ENCODE measurements at regions not wholly inside any gene's neighbourhood (a gene's known extent, or its start where the extent isn't known, plus 50 kb on each side); places are given as distances from the start of the nearest gene placed in this dataset.

DNA sequence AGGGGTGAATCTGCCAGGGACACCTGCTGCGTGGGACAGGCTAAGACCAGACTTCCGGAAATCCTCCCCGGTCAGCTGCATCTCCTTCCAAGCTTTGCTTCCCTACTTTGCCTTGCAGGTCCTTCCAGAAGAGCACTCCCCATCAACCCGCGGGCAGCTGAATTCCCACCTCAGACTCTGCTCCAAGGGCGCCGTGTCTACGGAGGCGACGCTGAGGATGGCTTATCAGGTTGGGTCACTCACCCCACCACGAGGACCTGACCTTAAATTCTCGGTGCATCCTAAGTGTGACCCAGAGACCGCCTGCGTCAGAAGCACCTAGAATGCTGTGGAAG is 78.9 kb upstream of the KMT2C start:
- Mint-ChIP-seq H3K4me3 (ENCODE audit: unreplicated experiment) (no peak overlapping the region), H3K4me1 (ENCODE audit: low read depth, unreplicated experiment) (no peaks in the 10 kb centered on the region), H3K27ac (ENCODE audit: unreplicated experiment) (no peak overlapping the region), H3K36me3 (ENCODE audit: low read depth, unreplicated experiment) (no peaks in the 10 kb centered on the region), H3K27me3 (ENCODE audit: low read depth, unreplicated experiment) (peaks cover 5% of the 10 kb centered on the region), H3K9me3 (ENCODE audit: unreplicated experiment) (peaks cover 4% of the 10 kb centered on the region)
- Histone ChIP-seq H3K4me3 (ENCODE audit: insufficient read depth, low read depth, low read length) (no peak overlapping the region), H3K9me3 (ENCODE audit: insufficient read depth, low read depth, low read length) (no peaks in the 10 kb centered on the region), H3K36me3 (ENCODE audit: insufficient read depth, low read length) (no peaks in the 10 kb centered on the region), H3K27me3 (ENCODE audit: insufficient read depth, low read length) (no peaks in the 10 kb centered on the region), H3K4me2 (ENCODE audit: low read length) (no peak overlapping the region), H3K79me2 (ENCODE audit: insufficient read depth, low read length) (no peaks in the 10 kb centered on the region), H4K20me1 (ENCODE audit: insufficient read depth, low read length) (no peaks in the 10 kb centered on the region), H2AFZ (ENCODE audit: low read depth, low read length) (no peak overlapping the region), H3K9ac (ENCODE audit: low read length) (no peak overlapping the region), H3K4me1 (ENCODE audit: insufficient read depth, low read length) (no peaks in the 10 kb centered on the region), H3K27ac (ENCODE audit: low read depth, low read length) (no peak overlapping the region)
- no peak for DNase-seq (ENCODE audit: low read depth)
- TF ChIP-seq, protein P1, sequence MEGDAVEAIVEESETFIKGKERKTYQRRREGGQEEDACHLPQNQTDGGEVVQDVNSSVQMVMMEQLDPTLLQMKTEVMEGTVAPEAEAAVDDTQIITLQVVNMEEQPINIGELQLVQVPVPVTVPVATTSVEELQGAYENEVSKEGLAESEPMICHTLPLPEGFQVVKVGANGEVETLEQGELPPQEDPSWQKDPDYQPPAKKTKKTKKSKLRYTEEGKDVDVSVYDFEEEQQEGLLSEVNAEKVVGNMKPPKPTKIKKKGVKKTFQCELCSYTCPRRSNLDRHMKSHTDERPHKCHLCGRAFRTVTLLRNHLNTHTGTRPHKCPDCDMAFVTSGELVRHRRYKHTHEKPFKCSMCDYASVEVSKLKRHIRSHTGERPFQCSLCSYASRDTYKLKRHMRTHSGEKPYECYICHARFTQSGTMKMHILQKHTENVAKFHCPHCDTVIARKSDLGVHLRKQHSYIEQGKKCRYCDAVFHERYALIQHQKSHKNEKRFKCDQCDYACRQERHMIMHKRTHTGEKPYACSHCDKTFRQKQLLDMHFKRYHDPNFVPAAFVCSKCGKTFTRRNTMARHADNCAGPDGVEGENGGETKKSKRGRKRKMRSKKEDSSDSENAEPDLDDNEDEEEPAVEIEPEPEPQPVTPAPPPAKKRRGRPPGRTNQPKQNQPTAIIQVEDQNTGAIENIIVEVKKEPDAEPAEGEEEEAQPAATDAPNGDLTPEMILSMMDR (IDR thresholded peaks at IDR 0.05; ENCODE audit: insufficient read depth, low read depth, low read length) = no peak
- no peak for TF ChIP-seq EZH2 (IDR thresholded peaks at IDR 0.05; ENCODE audit: insufficient read depth, low read length)
- FAIRE-seq = no peak

DNA sequence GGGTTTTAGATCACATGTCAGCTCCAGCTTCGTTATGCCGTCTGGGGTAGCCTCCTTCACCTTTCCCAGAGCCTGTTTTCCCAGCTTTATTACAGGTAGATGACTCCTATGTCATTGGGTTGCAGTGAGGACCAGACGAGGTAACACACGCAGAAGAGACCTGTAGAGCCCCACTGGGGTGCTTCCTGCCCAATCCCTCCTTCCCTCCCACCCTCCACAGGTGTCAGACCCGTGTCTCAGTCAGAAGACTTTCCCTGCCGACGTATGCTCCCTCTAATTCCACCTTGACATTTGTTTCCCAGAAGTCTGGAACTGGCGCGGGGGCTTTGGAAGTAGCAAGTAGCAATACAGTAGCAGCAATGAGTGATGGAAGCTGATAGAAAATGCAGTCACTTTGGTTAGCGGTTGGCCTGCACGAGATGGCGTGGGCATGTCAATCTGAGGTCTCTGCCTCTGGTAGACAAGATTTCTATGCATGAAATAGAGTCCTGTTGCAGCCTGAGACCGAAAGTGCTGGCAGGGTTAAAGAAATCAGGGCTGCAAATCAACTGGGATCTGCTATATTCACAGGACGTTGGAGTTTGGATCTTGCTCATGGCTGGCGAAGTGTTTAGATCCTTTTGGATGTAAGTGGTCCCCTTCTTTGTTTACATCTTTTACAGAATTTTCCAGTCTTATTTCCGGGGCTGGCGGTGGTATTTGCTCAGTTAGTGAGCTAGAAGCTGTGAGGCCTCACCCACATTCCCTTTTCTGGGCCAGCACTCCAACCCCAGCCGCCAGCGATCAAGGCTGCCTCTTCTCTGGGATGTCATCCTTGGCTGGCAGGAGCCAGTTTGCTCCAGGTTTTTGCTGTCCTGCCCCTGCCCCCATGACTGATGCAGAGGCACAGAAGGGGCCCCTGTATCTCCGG is 78.3 kb upstream of the KMT2C start:
- Histone ChIP-seq H3K27ac (ENCODE audit: low read depth, low read length) (no peak overlapping the region), H3K4me2 (ENCODE audit: low read length) (no peak overlapping the region), H3K36me3 (ENCODE audit: insufficient read depth, low read length) (no peaks in the 10 kb centered on the region), H2AFZ (ENCODE audit: low read depth, low read length) (no peak overlapping the region), H3K27me3 (ENCODE audit: insufficient read depth, low read length) (no peaks in the 10 kb centered on the region), H4K20me1 (ENCODE audit: insufficient read depth, low read length) (no peaks in the 10 kb centered on the region), H3K79me2 (ENCODE audit: insufficient read depth, low read length) (no peaks in the 10 kb centered on the region), H3K9ac (ENCODE audit: low read length) (no peak overlapping the region), H3K4me3 (ENCODE audit: insufficient read depth, low read depth, low read length) (no peak overlapping the region), H3K9me3 (ENCODE audit: insufficient read depth, low read depth, low read length) (no peaks in the 10 kb centered on the region), H3K4me1 (ENCODE audit: insufficient read depth, low read length) (no peaks in the 10 kb centered on the region)
- H3K27ac Mint-ChIP-seq (ENCODE audit: unreplicated experiment) = no peak overlapping the region
- H3K36me3 Mint-ChIP-seq (ENCODE audit: low read depth, unreplicated experiment) = no peaks in the 10 kb centered on the region
- no peak overlapping the region for H3K4me3 Mint-ChIP-seq (ENCODE audit: unreplicated experiment)
- H3K9me3 Mint-ChIP-seq (ENCODE audit: unreplicated experiment) = no peaks in the 10 kb centered on the region
- no peak for DNase-seq (ENCODE audit: low read depth)
- H3K4me1 Mint-ChIP-seq (ENCODE audit: low read depth, unreplicated experiment) = no peaks in the 10 kb centered on the region
- TF ChIP-seq, protein P1 (IDR thresholded peaks at IDR 0.05; ENCODE audit: insufficient read depth, low read depth, low read length) = no peak
- TF ChIP-seq EZH2 (IDR thresholded peaks at IDR 0.05; ENCODE audit: insufficient read depth, low read length) = no peak
- FAIRE-seq = no peak
- peaks cover 8% of the 10 kb centered on the region for H3K27me3 Mint-ChIP-seq (ENCODE audit: low read depth, unreplicated experiment)

GRCh38 chr7:152512706-152513105 is 76.9 kb upstream of the KMT2C start:
- Histone ChIP-seq H3K9ac (ENCODE audit: low read length) (no peak overlapping the region), H3K27ac (ENCODE audit: low read depth, low read length) (no peak overlapping the region), H3K79me2 (ENCODE audit: insufficient read depth, low read length) (no peaks in the 10 kb centered on the region), H3K9me3 (ENCODE audit: insufficient read depth, low read depth, low read length) (no peaks in the 10 kb centered on the region), H3K4me1 (ENCODE audit: insufficient read depth, low read length) (no peaks in the 10 kb centered on the region), H3K36me3 (ENCODE audit: insufficient read depth, low read length) (no peaks in the 10 kb centered on the region), H3K4me3 (ENCODE audit: insufficient read depth, low read depth, low read length) (no peak overlapping the region), H3K4me2 (ENCODE audit: low read length) (no peak overlapping the region), H3K27me3 (ENCODE audit: insufficient read depth, low read length) (no peaks in the 10 kb centered on the region), H2AFZ (ENCODE audit: low read depth, low read length) (no peak overlapping the region), H4K20me1 (ENCODE audit: insufficient read depth, low read length) (no peaks in the 10 kb centered on the region)
- Mint-ChIP-seq H3K4me3 (ENCODE audit: unreplicated experiment) (no peak overlapping the region), H3K9me3 (ENCODE audit: unreplicated experiment) (no peaks in the 10 kb centered on the region), H3K27ac (ENCODE audit: unreplicated experiment) (no peak overlapping the region), H3K27me3 (ENCODE audit: low read depth, unreplicated experiment) (peaks cover 8% of the 10 kb centered on the region), H3K4me1 (ENCODE audit: low read depth, unreplicated experiment) (no peaks in the 10 kb centered on the region), H3K36me3 (ENCODE audit: low read depth, unreplicated experiment) (no peaks in the 10 kb centered on the region)
- FAIRE-seq = no peak
- DNase-seq (ENCODE audit: low read depth) = no peak
- TF ChIP-seq EZH2 (IDR thresholded peaks at IDR 0.05; ENCODE audit: insufficient read depth, low read length) = no peak
- TF ChIP-seq, protein P1 (IDR thresholded peaks at IDR 0.05; ENCODE audit: insufficient read depth, low read depth, low read length) = no peak
